NAMALWA (cell line): ENCODE measurements at regions not wholly inside any gene's neighbourhood (a gene's known extent, or its start where the extent isn't known, plus 50 kb on each side); places are given as distances from the start of the nearest gene placed in this dataset.
A peak's percentile ranks its signal among the peaks of the same experiment; 100 is the strongest.

Experiments used
- DNase-seq: peaks from one replicate; pipeline ENCODE4 v3.0.0-alpha.2; 2015; ENCODE audit warnings: low spot score

DNA sequence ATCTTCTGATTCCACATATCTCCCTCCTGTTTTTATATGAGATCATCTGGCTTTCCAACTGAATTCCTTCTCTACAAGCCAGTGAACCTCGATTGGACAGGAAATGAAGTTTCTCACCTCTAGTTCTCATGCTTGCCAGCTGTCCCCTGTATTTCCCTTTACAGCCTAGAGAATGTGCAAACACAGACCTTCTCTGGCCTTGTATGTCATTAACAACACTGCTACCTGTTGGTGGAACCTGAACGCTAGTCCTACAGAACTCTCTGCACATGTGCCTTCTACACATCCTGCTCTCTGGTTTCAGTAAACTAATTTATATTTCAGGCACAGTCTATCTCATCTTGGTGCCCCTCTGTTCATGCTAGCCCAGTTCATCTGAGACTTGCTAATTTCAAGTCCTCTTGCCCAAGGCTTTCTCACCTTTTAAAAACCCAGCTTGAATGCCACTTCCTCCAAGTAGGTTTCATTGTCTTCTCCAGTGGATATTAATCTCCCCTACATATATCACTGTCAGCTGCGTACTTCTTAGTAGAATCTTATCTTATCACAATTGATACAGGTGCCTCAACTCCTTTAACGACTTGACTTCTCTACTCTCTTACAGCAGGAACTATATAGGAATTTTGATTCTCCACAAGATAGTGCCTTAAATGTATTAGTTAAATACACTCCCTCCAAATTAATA, 549.9 kb downstream of the PLPP3 start:
- peak; percentile 2 for DNase-seq

DNA sequence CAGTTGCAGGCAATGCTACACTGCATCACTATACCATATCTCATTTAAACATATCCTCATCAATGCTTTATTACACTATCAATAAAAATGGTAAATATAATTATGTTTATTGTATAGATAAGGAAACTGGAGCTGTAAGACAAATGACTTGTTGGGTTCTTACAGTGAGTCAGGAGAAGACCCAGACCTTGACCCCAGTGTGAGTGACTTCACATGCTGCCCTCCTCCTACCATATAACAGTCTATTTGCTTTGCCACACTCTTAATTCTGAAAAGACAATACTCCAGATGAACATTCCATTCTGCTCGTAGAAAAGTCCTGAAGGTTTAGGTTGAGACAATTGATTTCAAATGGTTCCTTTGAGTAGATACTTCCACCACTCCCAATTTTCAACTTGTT, 550.5 kb downstream of the PLPP3 start:
- no peak for DNase-seq

DNA sequence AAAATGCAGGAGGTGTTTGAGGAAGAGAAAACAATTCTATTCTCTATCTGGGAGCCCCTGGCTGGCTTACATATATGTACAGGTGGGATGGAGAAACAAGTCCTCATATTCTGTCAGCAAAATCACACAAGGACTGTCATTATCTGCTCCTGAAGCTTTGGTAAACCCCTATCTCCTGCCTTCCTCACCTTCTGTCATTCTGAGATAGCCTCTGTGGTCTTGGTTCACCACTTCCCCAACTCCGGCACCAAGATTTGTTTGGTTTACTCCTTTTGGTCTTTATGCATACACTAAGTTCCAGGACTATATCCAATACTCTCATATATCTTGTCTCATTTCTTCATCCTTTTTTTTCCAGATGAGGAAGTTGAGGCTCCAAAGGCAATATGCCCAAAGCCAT, 551.1 kb downstream of the PLPP3 start:
- no peak for DNase-seq

DNA sequence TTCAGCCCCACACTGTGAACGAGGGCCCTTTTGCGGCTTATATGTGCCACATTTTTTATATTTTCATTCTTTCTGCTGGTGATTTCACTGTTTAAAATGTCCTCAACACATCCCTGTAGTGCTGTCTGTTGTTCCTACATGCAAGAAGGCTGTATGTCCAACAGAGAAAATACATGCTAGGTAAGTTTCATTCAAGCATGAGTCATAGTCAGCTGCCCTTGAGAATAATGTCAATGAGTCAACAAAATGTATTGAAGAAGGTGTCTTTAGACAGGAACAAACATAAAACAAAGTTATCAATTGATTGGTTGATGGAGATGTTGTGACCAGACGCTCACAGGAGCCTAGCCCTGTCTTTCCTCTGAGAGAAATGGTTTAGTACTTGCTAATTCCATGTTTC, 553.4 kb downstream of the PLPP3 start:
- no peak for DNase-seq

DNA sequence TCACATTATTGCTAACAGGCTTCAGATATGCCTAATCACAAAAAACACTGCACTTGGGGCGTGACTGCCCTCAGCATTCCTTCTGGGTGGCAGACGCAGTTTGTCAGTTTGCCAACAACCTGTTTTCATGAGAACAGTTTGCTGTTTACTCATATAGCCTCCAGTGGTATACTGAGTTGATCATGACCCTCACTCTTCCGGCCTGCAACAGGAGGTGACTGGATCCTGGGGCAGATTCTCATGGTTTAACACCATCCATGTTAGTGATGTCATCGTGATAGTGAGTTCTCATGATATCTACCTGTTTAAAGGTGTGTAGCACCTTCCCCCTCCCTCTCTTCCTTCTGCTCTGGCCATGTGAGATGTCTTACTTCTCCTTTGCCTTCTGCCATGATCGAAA, 555.2 kb downstream of the PLPP3 start:
- no peak for DNase-seq

DNA sequence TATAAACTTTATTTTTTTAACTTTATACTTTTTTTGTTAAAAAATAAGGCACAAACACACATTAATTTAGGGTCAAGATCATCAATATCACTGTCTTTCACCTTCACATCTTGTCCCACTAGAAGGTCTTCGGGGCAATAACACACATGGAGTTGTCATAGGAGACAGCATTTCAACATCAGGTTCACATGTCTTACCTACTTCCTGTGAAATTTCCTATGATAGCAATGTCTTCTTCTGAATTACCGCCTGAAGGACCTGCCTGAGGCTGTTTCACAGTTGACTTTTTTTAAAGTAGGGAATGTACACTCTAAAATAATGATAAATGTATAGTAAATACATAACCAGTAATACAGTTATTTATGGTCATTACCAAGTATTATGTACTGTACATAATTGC, 559.4 kb downstream of the PLPP3 start:
- no peak for DNase-seq

DNA sequence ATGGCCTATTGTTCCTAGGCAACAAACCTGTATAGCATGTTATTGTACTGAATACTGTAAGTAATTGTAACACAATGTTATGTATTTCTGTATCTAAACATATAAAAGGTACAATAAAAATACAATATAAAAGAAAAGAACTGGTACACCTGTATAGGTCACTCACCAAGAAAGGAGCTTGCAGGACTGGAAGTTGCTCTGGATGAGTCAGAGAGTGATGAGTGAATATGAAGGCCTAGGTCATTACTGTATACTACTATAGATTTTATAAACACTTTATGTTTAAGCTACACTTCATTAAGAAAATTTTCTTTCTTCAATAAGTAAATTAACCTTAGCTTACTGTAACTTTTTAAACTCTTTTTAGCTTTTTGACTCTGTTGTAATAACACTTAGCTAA, 559.9 kb downstream of the PLPP3 start:
- DNase-seq, result no peak

DNA sequence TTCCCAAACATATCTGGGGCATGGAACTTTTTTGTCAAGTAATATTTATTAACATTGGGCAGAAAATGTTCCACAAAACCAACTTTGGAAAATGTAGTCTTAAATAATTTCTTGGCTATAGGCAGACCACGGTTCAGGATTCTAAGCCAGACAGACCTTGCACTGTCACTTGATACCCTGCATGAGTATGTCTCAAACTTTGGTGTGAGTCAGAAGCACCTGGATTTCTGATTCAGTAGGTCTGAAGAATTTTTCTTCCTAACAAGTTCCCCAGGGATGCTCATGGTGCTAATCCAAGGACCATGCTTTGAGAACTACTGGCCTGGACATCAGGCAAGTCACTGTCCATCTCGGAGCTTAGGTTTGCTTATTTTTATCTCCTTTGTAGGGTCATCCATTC, 562.0 kb downstream of the PLPP3 start:
- no peak for DNase-seq

DNA sequence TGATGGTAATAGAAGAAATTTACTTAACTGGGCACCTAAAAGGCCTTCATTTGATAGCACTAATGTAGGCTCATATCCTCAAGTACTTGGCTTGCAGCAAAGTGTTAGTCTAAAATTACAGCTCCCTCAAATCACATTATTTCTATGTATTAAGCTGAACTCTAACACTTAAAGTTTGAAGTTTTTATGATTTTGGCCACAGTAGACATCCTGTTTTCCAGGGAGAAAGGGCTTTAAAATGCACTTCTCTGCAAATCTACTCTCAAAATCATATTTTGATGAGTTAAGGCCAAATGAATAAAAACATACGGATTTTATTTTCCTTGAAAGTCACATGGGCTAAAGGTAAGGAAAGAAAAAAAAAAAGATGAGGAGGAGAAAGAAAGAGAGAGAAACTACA, 575.5 kb downstream of the PLPP3 start:
- no peak for DNase-seq

DNA sequence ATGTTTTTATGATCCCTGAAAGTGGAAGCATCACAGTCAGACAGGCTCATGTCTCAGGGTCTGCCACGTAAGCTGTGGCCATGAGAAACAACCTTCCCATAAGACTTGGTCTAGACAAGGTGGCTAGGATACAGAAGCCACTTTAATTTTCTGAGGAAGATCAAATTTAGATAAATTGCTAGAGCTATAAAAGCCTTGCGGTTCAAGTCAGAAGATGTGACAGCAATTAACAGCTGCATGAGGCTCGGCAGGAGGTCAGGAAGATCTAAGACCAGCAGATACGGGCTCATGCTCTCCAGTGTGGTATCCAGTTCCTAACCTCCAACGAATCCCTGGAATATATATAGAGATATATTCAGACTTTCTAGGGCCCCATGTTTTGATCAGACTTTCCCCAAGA, 577.1 kb downstream of the PLPP3 start:
- DNase-seq, result no peak

DNA sequence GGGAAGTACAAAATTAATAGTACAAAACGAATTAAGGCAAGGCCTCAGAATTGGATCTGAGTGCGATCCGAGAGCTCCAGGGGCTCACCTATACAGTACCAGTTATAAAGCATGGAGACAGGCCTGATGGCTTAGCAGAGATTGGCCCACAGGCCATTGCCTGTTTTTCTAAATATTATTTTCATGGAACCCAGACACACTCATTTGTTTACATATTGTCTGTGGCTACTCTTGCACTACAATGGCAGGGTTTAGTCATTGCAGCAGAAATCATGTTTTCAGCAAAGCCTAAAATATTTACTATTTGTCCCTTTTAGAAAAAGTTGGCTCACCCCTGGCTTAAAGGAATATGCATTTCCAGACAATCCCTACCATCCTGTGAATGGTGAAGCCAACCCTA, 578.9 kb downstream of the PLPP3 start:
- no peak for DNase-seq

DNA sequence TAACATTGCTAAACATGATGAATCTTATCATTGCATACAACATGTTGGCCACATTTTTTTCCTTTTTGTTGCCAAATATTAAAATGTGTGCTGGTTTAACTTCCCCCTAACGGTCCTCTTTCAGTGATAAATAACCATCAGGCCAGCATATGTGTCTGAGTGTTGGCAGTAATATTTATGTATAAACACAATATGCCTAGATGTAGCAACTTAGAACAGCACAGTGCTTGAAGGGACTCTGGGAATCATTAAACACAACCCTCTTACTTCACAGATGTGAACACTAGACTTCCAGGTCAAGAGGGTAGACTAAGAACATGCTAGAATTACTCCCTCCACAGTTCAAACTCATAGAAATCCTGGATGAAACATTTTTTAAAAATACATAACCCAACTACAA, 581.8 kb downstream of the PLPP3 start:
- DNase-seq, result no peak

DNA sequence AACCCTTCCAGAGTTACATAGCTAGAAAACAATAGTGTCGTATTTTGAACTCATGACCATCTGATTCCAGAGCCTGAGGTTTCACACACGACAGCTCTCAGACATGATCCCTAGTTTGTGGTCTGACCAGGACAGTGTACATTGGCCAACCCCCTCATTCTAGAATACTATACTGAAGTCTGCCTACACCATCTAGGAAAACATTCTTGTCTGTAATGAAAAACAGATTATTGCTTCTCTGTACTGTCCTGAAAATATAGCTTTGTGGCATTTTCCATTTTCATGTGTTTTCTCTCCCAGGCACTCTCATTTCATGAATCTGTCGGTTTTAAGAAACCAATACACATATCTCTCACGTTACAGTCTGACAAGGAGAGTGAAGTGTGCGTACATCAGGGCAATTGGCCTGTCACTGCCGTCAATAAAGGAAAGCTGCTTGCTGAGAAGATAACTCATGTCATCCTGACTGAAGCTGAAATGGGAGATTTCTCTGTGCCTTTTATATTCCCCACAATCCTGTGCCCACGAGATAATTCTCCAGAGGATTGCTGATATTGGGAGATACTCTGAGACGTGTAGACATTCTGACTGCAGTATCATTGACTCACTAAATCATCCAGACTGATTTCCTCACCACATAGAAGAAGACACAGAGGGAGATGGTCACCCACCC, 585.6 kb downstream of the PLPP3 start:
- DNase-seq, result no peak

DNA sequence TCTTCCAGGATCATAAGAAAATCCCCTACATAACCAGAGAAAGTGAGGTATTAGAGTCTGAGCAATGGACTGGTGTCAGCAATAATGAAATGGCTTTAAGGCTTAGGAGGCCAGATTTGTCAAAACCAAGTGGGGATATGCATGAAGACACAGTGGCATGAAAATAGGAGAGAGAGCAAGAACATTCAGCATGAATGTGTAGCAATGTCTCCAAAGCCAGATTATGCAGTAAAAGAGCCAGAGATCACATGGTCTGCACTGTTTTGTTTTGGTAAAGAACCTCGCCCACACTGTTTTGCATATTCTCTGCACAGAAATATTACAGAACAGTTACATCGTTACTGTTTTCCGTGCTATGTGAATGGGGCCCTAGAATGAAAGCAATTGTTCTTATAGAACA, 589.4 kb downstream of the PLPP3 start:
- DNase-seq, result no peak

DNA sequence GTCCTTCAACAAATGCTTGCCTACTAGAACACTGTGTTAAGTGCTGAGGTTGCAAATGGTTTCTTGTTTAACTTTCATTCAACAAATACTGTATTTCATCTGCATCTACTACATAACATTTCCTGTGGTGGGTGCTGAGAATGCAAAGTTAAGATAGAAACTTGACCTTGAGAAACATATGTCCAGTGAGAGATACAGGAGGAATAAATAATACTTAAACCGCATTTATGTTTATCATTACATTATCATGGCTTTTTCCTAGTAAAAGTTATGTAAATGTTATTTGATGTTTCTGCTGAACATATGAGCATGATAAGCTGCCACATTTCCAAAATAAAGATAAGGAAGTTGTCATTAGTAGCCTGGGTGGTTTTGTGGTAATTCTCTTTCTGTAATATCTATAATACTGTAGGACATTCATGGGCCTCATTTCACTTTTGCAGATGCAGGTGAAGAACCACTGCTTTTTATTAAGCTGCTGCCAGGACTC, 590.4 kb downstream of the PLPP3 start:
- no peak for DNase-seq

DNA sequence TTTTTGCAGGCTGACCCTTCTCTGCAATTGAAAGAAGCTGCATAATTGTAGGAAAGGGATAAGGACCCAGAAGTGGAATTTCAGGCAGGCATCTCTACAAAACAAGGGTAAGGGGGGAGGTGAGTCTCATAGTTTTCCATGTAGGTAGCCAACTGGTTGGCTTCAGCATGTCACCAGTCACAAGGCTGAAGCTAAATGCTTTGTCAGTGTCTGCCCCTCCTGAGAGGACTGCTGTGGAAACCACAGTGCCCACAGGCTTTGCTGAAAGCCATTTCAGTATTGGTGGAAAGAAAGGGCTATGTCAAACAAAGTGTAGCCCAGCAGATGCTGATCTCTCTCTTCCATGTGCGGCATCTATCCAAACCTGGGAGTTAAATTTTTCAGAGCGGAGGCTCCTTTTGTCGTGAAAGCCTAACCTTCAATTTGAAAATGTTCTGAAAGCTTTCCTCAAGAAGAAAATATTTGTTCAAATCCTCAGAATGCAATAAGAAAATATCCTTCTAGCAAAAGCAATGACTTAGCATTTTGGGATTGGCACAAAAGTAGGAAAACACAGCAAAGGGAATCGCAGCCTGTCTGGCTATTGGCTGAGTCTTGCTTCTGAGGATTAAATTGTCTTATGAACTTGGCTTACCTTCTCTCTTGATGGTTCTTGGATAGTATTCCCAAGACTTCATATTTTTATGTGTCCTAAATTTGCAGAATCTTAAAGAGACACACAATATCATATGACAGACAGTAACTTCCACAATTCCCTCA, 591.7 kb downstream of the PLPP3 start:
- no peak for DNase-seq

DNA sequence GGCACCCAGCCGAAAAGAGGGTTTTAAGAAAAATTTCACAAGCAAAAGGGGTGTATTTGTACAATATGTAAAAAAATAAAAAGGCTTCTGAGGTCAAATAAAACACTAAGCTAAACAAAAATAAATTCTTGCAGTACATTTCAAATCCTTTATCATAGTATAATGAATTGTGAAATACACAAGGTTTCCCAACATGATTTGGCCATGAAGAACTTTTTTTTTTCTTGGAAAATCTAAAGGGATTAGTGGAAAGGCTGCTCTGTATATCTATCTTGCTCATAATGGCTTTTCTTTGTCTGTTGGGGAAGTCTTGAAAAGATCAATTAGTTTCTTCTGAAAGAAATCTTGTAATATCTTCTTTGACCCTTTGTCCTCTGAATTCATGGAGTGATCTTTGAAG, 593.4 kb downstream of the PLPP3 start:
- no peak for DNase-seq

DNA sequence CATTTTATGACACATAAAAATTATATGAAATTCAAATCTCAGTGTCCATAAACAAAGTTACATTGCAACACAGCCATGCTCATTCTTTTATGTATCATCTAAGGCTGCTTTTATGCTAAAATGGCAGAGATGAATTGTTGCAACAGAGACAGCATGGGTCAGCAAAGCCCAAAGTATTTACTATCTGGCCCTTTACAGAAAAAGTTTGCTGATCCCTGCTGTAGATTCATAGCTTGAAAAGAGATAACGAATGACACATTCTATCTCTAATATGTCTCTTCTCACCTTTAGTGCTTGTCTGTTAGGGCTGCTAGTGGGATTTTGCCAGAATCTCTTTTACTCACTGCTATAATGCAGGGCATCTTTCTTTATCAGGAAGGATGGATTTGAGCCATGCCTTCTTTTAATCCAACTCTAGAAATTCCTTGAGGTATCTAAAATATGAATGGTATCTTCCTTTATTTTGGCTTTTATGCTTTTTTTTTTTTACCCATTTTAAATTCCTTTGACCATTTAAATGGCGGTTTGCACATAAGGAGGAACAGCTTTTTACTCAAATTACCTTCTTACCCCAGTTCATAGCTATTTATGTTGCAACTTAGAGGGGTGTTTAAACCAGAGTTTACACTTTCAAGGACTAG, 598.2 kb downstream of the PLPP3 start:
- no peak for DNase-seq

DNA sequence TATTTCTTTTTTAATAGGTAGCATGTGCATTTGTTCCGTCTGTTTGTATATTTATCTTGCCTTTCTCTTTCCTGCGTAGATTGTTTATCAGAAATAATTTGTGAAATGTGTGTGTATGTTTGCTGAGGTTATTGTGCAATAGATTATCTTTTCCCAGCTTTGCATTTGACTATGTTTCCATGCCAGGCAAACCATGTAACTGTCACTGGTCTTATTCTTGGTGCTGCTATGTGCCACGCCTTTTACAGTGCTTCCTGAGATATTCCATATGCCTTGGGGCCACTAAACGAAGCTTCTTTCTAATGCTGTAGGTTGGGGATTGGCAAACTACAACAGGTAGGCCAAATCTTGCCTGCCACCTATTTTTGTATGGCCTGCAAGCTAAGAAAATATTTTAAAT, 598.8 kb downstream of the PLPP3 start:
- no peak for DNase-seq

DNA sequence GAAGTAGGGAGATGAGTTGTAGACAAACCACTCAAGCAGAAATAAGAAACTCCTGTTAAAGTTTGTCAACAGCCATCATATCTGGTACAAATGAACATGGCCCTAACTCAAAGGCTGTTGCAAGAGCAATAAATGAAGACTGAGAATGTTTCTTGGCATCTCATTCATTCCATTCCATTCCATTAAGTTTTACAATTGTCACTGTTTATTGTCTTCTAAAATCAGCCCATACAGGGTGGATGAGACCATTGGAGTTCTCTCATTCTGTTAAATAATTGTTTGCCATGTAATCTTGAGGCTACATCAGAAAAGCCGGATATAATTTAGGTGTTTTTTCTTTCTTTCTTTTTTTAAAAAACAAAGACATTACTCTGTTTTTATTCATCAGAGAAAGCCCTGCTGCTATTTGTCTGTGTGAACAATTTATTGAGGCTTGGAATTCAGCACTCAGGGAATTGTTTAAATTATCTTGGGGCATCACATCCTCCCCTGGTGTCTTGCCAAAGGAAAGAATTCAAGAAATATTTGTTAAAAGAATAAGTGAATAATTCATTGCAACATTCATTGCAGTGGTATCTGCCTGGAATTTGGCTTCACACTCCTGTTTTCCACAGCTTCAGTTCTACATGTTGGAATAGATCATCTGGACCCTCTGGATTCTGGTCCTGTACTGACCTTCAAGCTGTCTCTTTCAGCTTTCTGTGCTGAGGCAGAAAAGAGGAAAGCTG, 604.5 kb downstream of the PLPP3 start:
- DNase-seq, result no peak

DNA sequence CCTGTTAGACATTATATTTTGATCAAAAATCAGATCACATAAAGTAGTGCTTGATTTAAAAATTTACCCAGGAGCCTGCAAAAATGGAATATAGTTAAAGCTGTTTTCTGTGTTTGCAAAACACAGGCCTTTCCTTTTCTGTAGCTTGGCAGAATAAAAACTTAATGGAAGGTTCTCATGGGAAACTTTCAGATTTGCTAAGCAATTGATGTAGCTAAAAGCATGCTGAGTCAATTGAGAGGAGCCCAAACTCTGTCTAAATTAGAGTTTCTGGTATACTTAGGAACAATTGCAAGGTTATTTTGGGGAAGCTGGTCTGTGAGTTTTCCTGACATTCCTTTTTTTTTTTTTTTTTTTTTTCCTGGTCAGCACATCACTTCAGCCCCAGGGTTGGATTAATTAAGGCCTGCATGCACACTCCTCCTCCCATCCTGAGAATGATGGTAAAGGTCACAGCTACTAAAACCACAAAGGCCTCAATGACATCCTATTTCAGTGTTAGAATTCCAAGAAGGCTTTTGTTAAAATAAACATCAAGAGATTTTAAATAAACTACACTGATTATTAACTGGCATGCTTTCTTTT, 608.7 kb downstream of the PLPP3 start:
- no peak for DNase-seq

DNA sequence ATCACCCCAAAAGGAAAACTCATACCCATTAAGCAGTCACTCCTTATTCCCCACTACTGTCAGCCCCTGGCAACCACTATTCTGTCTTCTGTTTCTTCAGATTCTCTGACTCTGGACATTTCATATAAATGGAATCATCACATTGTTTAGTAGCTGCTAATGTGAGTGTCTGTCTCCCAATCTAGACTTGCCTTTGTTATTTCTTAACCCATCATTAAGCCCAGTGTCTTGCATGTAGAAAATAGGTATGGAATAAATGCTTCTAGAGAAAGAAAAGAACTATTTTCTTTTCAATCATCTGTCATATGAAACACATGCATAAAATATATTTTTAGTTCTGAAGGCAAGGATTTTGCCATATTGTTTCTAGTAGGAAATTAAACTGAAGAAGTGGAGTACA, 610.0 kb downstream of the PLPP3 start:
- no peak for DNase-seq
